Tibial nerve (tissue), 4 donors: ENCODE measurements at regions not wholly inside any gene's neighbourhood (a gene's known extent, or its start where the extent isn't known, plus 50 kb on each side); places are given as distances from the start of the nearest gene placed in this dataset.

Experiments
- EP300 ChIP-seq, 2 donors: sonication (generic); formaldehyde crosslinking; IDR thresholded peaks; one replicate each; pipeline ENCODE4 v1.6.1; 2017; ENCODE audit warnings: antibody characterized with exemption in 2 of 2, mild to moderate bottlenecking in 1 of 2
- POLR2A ChIP-seq, 2 donors: fragments of 450-650 bp; IDR thresholded peaks; one replicate each; pipeline ENCODE4 v1.6.1; 2017; ENCODE audit warnings: antibody characterized with exemption in 2 of 2, mild to moderate bottlenecking in 2 of 2, moderate library complexity in 2 of 2
- TF ChIP-seq, protein P1 (sequence below), 5 experiments: fragments of 200-600 bp in 3 of 5; fragments of 450-650 bp in 2 of 5; sonication (generic) in 3 of 5; IDR thresholded peaks; one replicate each; pipeline ENCODE4 v1.5.1; 2016 to 2019; ENCODE audit warnings: antibody characterized with exemption in 5 of 5, mild to moderate bottlenecking in 3 of 5, moderate library complexity in 2 of 5

DNA sequence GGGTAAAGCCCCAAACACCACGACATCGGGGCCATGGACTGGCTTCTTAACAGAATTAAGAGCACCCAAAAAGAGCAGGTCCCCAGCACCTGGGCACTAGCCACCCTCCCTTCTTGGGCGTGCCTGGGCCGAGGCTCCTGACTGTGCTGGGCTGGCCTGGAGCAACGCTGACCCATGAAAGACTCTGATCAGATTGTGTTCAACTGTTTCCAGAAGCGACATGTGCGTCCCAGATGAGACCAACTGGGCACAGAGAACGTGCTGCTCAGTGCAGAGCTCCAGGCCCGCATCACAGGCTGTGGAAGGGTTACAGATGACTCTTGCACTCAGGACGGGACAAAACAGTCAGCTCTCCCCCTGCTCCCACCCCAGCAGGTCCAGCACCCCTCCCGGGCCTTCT, 100.7 kb downstream of the KCNJ12 start:
- TF ChIP-seq, protein P1, sequence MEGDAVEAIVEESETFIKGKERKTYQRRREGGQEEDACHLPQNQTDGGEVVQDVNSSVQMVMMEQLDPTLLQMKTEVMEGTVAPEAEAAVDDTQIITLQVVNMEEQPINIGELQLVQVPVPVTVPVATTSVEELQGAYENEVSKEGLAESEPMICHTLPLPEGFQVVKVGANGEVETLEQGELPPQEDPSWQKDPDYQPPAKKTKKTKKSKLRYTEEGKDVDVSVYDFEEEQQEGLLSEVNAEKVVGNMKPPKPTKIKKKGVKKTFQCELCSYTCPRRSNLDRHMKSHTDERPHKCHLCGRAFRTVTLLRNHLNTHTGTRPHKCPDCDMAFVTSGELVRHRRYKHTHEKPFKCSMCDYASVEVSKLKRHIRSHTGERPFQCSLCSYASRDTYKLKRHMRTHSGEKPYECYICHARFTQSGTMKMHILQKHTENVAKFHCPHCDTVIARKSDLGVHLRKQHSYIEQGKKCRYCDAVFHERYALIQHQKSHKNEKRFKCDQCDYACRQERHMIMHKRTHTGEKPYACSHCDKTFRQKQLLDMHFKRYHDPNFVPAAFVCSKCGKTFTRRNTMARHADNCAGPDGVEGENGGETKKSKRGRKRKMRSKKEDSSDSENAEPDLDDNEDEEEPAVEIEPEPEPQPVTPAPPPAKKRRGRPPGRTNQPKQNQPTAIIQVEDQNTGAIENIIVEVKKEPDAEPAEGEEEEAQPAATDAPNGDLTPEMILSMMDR (IDR thresholded peaks at IDR 0.05) = no peak
- TF ChIP-seq POLR2A (IDR thresholded peaks at IDR 0.05) (no peak), EP300 (IDR thresholded peaks at IDR 0.05) (no peak)
